ENCODE measurements at regions not wholly inside any gene's neighbourhood (a gene's known extent, or its start where the extent isn't known, plus 50 kb on each side); places are given as distances from the start of the nearest gene placed in this dataset.

- TF ChIP-seq CEBPB (IDR thresholded peaks at IDR 0.05), result no peak
- no peak for TF ChIP-seq TAF1 (IDR thresholded peaks at IDR 0.05; ENCODE audit: low read depth)
- no peak for TF ChIP-seq EGR1 (IDR thresholded peaks at IDR 0.05)
- no peak for TF ChIP-seq EP300 (IDR thresholded peaks at IDR 0.05; ENCODE audit: borderline replicate concordance)
- no peak for TF ChIP-seq TEAD4 (IDR thresholded peaks at IDR 0.05)
- TF ChIP-seq RAD21 (IDR thresholded peaks at IDR 0.05; ENCODE audit: low read depth), result no peak
- TF ChIP-seq TCF12 (IDR thresholded peaks at IDR 0.05; ENCODE audit: low read depth), result no peak
- no peak for TF ChIP-seq MAX (IDR thresholded peaks at IDR 0.05)
- TF ChIP-seq YY1 (IDR thresholded peaks at IDR 0.05; ENCODE audit: low read depth), result no peak
- no peak for TF ChIP-seq CREB1 (IDR thresholded peaks at IDR 0.05; ENCODE audit: low read depth)
- TF ChIP-seq USF1 (IDR thresholded peaks at IDR 0.05), result no peak
These were observed 189.2 kb upstream of the API5 start for GRCh38 chr11:43122546-43122945.

GRCh38 chr11:43123443-43123842 is 188.4 kb upstream of the API5 start:
- TF ChIP-seq CEBPB (IDR thresholded peaks at IDR 0.05), result no peak
- no peak for TF ChIP-seq TEAD4 (IDR thresholded peaks at IDR 0.05)
- TF ChIP-seq EGR1 (IDR thresholded peaks at IDR 0.05), result no peak
- TF ChIP-seq EP300 (IDR thresholded peaks at IDR 0.05; ENCODE audit: borderline replicate concordance), result no peak
- no peak for TF ChIP-seq RAD21 (IDR thresholded peaks at IDR 0.05; ENCODE audit: low read depth)
- no peak for TF ChIP-seq MAX (IDR thresholded peaks at IDR 0.05)
- TF ChIP-seq CREB1 (IDR thresholded peaks at IDR 0.05; ENCODE audit: low read depth), result no peak
- no peak for TF ChIP-seq NFIC (IDR thresholded peaks at IDR 0.05)
- no peak for TF ChIP-seq USF1 (IDR thresholded peaks at IDR 0.05)
- no peak for TF ChIP-seq REST (IDR thresholded peaks at IDR 0.05; ENCODE audit: low read depth)
- TF ChIP-seq TAF1 (IDR thresholded peaks at IDR 0.05; ENCODE audit: low read depth), result no peak
- no peak for TF ChIP-seq FOXM1 (IDR thresholded peaks at IDR 0.05; ENCODE audit: borderline replicate concordance, low read depth)
- TF ChIP-seq ZBTB7A (IDR thresholded peaks at IDR 0.05; ENCODE audit: low read depth), result no peak
- TF ChIP-seq TCF12 (IDR thresholded peaks at IDR 0.05; ENCODE audit: low read depth), result no peak
- TF ChIP-seq YY1 (IDR thresholded peaks at IDR 0.05; ENCODE audit: low read depth), result no peak

- no peak for TF ChIP-seq ZBTB7A (IDR thresholded peaks at IDR 0.05; ENCODE audit: low read depth)
- TF ChIP-seq NFIC (IDR thresholded peaks at IDR 0.05), result no peak
- no peak for TF ChIP-seq CEBPB (IDR thresholded peaks at IDR 0.05)
- TF ChIP-seq MAX (IDR thresholded peaks at IDR 0.05), result no peak
- TF ChIP-seq USF1 (IDR thresholded peaks at IDR 0.05), result no peak
- no peak for TF ChIP-seq TCF12 (IDR thresholded peaks at IDR 0.05; ENCODE audit: low read depth)
- TF ChIP-seq REST (IDR thresholded peaks at IDR 0.05; ENCODE audit: low read depth), result no peak
- TF ChIP-seq TAF1 (IDR thresholded peaks at IDR 0.05; ENCODE audit: low read depth), result no peak
- no peak for TF ChIP-seq YY1 (IDR thresholded peaks at IDR 0.05; ENCODE audit: low read depth)
These were observed 187.4 kb upstream of the API5 start for GRCh38 chr11:43124272-43124935.

GRCh38 chr11:43129329-43129728 is 182.5 kb upstream of the API5 start:
- TF ChIP-seq CREB1 (IDR thresholded peaks at IDR 0.05; ENCODE audit: low read depth) (no peak), TAF1 (IDR thresholded peaks at IDR 0.05; ENCODE audit: low read depth) (no peak), EGR1 (IDR thresholded peaks at IDR 0.05) (no peak), USF1 (IDR thresholded peaks at IDR 0.05) (no peak), REST (IDR thresholded peaks at IDR 0.05; ENCODE audit: low read depth) (no peak), ZBTB7A (IDR thresholded peaks at IDR 0.05; ENCODE audit: low read depth) (no peak), RAD21 (IDR thresholded peaks at IDR 0.05; ENCODE audit: low read depth) (no peak), TEAD4 (IDR thresholded peaks at IDR 0.05) (no peak), CEBPB (IDR thresholded peaks at IDR 0.05) (no peak), EP300 (IDR thresholded peaks at IDR 0.05; ENCODE audit: borderline replicate concordance) (no peak), FOXM1 (IDR thresholded peaks at IDR 0.05; ENCODE audit: borderline replicate concordance, low read depth) (no peak), TCF12 (IDR thresholded peaks at IDR 0.05; ENCODE audit: low read depth) (no peak), MAX (IDR thresholded peaks at IDR 0.05) (no peak), NFIC (IDR thresholded peaks at IDR 0.05) (no peak), YY1 (IDR thresholded peaks at IDR 0.05; ENCODE audit: low read depth) (no peak)
